ENCODE measurements at regions not wholly inside any gene's neighbourhood (a gene's known extent, or its start where the extent isn't known, plus 50 kb on each side); places are given as distances from the start of the nearest gene placed in this dataset.

DNA sequence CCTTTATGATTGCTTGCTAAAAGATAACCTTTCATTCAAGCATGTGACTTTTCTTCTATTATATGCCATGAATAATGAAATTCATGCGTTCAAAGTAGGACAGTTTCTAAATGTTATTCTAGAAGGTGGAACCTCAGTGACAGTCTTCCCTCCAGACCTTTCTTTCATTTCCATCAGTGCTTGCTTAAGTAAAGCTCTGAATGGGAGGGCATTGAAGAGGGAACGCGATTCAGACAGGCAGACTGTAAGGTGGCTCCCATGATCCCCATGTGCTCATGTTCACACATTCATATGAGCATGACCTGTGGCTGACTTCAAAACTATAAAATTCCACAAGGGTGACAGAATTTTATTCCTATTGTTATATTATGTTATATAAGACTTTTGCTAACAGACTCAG is 1367.3 kb upstream of the IGFBP7 start:
- no peak overlapping the region for H3K4me2 ChIP-seq
- no peaks in the 10 kb centered on the region for H3K27me3 Mint-ChIP-seq (ENCODE audit: insufficient read depth, low read depth, poor library complexity)
- H3K4me1 Mint-ChIP-seq = no peaks in the 10 kb centered on the region
- no peaks in the 10 kb centered on the region for H3K4me1 ChIP-seq (ENCODE audit: insufficient read depth)
- H3K79me2 ChIP-seq (replicated peaks; ENCODE audit: insufficient read depth) = no peaks in the 10 kb centered on the region
- no peak overlapping the region for H3K27ac ChIP-seq (ENCODE audit: low read depth)
- no peaks in the 10 kb centered on the region for H3K36me3 ChIP-seq (ENCODE audit: insufficient read depth)
- no peaks in the 10 kb centered on the region for H3K36me3 Mint-ChIP-seq (ENCODE audit: low read depth)
- H4K20me1 ChIP-seq (replicated peaks; ENCODE audit: insufficient read depth) = no peaks in the 10 kb centered on the region
- no peak for ATAC-seq
- no peak overlapping the region for H3K4me3 Mint-ChIP-seq
- H3K4me3 ChIP-seq = no peak overlapping the region
- no peak for TF ChIP-seq EZH2phosphoT487 (IDR thresholded peaks at IDR 0.05; ENCODE audit: unreplicated experiment)
- no peak for TF ChIP-seq NANOG (IDR thresholded peaks at IDR 0.05; ENCODE audit: borderline replicate concordance)
- no peaks in the 10 kb centered on the region; the same call in 2 of the 3 replicates for H3K9me3 Mint-ChIP-seq
- H3K27ac Mint-ChIP-seq = no peak overlapping the region
- no peaks in the 10 kb centered on the region for H3K27me3 ChIP-seq (ENCODE audit: insufficient read depth)
- peak overlapping the region; percentile 70 for H2AFZ ChIP-seq
- no peaks in the 10 kb centered on the region for H3F3A ChIP-seq (replicated peaks; ENCODE audit: low read depth)
- H3K9me2 ChIP-seq (ENCODE audit: insufficient read depth) = no peaks in the 10 kb centered on the region
- no peak for DNase-seq (ENCODE audit: low spot score)

DNA sequence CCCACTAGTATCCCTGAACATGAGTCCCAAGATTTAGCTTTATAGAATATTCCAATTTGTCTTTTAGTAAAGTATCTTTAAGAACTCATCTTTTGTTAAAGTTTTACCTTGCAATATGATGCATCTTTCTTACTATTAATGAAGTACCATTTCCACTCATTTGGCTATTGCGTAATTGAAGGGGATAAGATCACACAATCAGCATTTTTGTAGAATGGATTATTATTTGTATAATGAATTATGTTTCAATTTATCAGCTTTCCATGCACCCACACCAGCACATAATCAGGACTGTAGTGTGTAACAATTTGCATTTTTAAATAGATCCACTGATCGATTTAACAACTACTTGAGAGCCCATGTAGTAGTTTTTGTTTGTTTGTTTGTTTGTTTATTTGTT is 1364.9 kb upstream of the IGFBP7 start:
- Mint-ChIP-seq H3K4me1 (no peaks in the 10 kb centered on the region), H3K27ac (no peak overlapping the region), H3K9me3 (no peaks in the 10 kb centered on the region; the same call in 2 of the 3 replicates), H3K4me3 (no peak overlapping the region), H3K27me3 (ENCODE audit: insufficient read depth, low read depth, poor library complexity) (no peaks in the 10 kb centered on the region), H3K36me3 (ENCODE audit: low read depth) (no peaks in the 10 kb centered on the region)
- Histone ChIP-seq H3K27me3 (ENCODE audit: insufficient read depth) (no peaks in the 10 kb centered on the region), H3F3A (replicated peaks; ENCODE audit: low read depth) (no peaks in the 10 kb centered on the region), H3K4me2 (no peak overlapping the region), H3K4me1 (ENCODE audit: insufficient read depth) (no peaks in the 10 kb centered on the region), H3K9me2 (ENCODE audit: insufficient read depth) (no peaks in the 10 kb centered on the region), H3K27ac (ENCODE audit: low read depth) (no peak overlapping the region), H3K36me3 (ENCODE audit: insufficient read depth) (no peaks in the 10 kb centered on the region), H2AFZ (no peak overlapping the region), H3K4me3 (no peak overlapping the region), H3K79me2 (replicated peaks; ENCODE audit: insufficient read depth) (no peaks in the 10 kb centered on the region), H4K20me1 (replicated peaks; ENCODE audit: insufficient read depth) (no peaks in the 10 kb centered on the region)
- DNase-seq (ENCODE audit: low spot score) (no peak), ATAC-seq (no peak)
- TF ChIP-seq, protein P1, sequence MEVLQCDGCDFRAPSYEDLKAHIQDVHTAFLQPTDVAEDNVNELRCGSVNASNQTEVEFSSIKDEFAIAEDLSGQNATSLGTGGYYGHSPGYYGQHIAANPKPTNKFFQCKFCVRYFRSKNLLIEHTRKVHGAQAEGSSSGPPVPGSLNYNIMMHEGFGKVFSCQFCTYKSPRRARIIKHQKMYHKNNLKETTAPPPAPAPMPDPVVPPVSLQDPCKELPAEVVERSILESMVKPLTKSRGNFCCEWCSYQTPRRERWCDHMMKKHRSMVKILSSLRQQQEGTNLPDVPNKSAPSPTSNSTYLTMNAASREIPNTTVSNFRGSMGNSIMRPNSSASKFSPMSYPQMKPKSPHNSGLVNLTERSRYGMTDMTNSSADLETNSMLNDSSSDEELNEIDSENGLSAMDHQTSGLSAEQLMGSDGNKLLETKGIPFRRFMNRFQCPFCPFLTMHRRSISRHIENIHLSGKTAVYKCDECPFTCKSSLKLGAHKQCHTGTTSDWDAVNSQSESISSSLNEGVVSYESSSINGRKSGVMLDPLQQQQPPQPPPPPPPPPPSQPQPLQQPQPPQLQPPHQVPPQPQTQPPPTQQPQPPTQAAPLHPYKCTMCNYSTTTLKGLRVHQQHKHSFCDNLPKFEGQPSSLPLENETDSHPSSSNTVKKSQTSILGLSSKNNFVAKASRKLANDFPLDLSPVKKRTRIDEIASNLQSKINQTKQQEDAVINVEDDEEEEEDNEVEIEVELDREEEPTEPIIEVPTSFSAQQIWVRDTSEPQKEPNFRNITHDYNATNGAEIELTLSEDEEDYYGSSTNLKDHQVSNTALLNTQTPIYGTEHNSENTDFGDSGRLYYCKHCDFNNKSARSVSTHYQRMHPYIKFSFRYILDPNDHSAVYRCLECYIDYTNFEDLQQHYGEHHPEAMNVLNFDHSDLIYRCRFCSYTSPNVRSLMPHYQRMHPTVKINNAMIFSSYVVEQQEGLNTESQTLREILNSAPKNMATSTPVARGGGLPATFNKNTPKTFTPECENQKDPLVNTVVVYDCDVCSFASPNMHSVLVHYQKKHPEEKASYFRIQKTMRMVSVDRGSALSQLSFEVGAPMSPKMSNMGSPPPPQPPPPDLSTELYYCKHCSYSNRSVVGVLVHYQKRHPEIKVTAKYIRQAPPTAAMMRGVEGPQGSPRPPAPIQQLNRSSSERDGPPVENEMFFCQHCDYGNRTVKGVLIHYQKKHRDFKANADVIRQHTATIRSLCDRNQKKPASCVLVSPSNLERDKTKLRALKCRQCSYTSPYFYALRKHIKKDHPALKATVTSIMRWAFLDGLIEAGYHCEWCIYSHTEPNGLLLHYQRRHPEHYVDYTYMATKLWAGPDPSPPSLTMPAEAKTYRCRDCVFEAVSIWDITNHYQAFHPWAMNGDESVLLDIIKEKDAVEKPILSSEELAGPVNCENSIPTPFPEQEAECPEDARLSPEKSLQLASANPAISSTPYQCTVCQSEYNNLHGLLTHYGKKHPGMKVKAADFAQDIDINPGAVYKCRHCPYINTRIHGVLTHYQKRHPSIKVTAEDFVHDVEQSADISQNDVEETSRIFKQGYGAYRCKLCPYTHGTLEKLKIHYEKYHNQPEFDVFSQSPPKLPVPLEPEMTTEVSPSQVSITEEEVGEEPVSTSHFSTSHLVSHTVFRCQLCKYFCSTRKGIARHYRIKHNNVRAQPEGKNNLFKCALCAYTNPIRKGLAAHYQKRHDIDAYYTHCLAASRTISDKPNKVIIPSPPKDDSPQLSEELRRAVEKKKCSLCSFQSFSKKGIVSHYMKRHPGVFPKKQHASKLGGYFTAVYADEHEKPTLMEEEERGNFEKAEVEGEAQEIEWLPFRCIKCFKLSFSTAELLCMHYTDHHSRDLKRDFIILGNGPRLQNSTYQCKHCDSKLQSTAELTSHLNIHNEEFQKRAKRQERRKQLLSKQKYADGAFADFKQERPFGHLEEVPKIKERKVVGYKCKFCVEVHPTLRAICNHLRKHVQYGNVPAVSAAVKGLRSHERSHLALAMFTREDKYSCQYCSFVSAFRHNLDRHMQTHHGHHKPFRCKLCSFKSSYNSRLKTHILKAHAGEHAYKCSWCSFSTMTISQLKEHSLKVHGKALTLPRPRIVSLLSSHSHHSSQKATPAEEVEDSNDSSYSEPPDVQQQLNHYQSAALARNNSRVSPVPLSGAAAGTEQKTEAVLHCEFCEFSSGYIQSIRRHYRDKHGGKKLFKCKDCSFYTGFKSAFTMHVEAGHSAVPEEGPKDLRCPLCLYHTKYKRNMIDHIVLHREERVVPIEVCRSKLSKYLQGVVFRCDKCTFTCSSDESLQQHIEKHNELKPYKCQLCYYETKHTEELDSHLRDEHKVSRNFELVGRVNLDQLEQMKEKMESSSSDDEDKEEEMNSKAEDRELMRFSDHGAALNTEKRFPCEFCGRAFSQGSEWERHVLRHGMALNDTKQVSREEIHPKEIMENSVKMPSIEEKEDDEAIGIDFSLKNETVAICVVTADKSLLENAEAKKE (CRISPR knock-in tag; IDR thresholded peaks at IDR 0.05) = no peak
- TF ChIP-seq JUNB (IDR thresholded peaks at IDR 0.05; ENCODE audit: unreplicated experiment) (no peak), ZNF331 (CRISPR knock-in tag; IDR thresholded peaks at IDR 0.05; ENCODE audit: low read depth) (no peak), EZH2phosphoT487 (IDR thresholded peaks at IDR 0.05; ENCODE audit: unreplicated experiment) (no peak), CREB1 (CRISPR knock-in tag; IDR thresholded peaks at IDR 0.05; ENCODE audit: low read depth) (no peak)
- TF ChIP-seq, protein P2, sequence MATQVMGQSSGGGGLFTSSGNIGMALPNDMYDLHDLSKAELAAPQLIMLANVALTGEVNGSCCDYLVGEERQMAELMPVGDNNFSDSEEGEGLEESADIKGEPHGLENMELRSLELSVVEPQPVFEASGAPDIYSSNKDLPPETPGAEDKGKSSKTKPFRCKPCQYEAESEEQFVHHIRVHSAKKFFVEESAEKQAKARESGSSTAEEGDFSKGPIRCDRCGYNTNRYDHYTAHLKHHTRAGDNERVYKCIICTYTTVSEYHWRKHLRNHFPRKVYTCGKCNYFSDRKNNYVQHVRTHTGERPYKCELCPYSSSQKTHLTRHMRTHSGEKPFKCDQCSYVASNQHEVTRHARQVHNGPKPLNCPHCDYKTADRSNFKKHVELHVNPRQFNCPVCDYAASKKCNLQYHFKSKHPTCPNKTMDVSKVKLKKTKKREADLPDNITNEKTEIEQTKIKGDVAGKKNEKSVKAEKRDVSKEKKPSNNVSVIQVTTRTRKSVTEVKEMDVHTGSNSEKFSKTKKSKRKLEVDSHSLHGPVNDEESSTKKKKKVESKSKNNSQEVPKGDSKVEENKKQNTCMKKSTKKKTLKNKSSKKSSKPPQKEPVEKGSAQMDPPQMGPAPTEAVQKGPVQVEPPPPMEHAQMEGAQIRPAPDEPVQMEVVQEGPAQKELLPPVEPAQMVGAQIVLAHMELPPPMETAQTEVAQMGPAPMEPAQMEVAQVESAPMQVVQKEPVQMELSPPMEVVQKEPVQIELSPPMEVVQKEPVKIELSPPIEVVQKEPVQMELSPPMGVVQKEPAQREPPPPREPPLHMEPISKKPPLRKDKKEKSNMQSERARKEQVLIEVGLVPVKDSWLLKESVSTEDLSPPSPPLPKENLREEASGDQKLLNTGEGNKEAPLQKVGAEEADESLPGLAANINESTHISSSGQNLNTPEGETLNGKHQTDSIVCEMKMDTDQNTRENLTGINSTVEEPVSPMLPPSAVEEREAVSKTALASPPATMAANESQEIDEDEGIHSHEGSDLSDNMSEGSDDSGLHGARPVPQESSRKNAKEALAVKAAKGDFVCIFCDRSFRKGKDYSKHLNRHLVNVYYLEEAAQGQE (IDR thresholded peaks at IDR 0.05; ENCODE audit: unreplicated experiment) = no peak
- TF ChIP-seq, protein P3, sequence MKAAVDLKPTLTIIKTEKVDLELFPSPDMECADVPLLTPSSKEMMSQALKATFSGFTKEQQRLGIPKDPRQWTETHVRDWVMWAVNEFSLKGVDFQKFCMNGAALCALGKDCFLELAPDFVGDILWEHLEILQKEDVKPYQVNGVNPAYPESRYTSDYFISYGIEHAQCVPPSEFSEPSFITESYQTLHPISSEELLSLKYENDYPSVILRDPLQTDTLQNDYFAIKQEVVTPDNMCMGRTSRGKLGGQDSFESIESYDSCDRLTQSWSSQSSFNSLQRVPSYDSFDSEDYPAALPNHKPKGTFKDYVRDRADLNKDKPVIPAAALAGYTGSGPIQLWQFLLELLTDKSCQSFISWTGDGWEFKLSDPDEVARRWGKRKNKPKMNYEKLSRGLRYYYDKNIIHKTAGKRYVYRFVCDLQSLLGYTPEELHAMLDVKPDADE (IDR thresholded peaks at IDR 0.05) = no peak

Data from GM23338 (cell line).